NOMO-1 treated with DMSO at 0.1 percent for 48 hours (cell line): ENCODE measurements at regions not wholly inside any gene's neighbourhood (a gene's known extent, or its start where the extent isn't known, plus 50 kb on each side); places are given as distances from the start of the nearest gene placed in this dataset.
A peak's percentile ranks its signal among the peaks of the same experiment; 100 is the strongest.

Experiments
- DNase-seq: peaks from one replicate; lab custom pipeline; 2025; ENCODE audit not compliant: unreplicated experiment; lab: John Stamatoyannopoulos, UW

DNA sequence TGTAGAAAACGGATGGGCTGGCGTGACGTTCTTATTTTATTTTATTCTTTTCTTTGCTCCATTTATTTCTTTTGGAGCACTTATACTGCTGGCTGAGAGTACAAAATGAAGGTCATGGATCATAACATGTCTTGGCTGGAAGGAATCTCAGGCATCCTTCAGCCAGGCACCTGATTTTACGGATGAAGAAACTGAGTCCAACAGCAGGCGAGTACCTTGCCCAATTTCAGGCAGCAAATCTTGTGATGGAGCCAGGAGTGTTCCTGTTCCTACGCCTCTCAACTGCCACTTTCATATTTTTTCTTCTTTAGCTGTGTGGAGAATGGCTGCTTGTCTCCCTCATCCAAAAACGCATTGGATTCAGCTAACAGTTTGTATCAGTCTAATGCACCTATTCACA, 332.1 kb upstream of the IGFBP7 start:
- DNase-seq: no peak

- no peak for DNase-seq
Measured at GRCh38 chr4:57437649-57438048, 327.5 kb upstream of the IGFBP7 start.

DNA sequence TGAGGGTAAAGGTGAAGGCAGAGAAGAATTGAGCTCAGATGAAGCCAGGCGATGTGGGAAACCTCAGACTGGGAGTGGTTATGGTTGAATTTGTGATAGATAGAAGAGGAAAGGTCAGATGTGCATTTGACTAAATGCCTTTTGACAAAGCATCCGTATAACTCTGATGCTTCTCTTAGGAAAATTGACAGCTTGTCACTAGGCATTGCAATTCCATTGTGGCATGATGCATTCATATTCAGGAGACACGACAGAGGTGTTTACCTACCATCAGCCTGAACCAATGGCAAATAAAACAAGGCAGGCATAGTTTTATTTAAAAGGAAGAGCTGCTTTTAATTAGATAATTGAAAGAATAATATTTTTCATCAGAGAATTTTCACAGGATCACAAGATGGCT, 325.1 kb upstream of the IGFBP7 start:
- DNase-seq: no peak

- DNase-seq: no peak
Measured at GRCh38 chr4:57430726-57431125, 320.5 kb upstream of the IGFBP7 start.

- DNase-seq: peak; percentile 38
Measured at GRCh38 chr4:57426779-57427395, 316.7 kb upstream of the IGFBP7 start.

- DNase-seq: no peak
Measured at GRCh38 chr4:57425610-57426009, 315.4 kb upstream of the IGFBP7 start.

DNA sequence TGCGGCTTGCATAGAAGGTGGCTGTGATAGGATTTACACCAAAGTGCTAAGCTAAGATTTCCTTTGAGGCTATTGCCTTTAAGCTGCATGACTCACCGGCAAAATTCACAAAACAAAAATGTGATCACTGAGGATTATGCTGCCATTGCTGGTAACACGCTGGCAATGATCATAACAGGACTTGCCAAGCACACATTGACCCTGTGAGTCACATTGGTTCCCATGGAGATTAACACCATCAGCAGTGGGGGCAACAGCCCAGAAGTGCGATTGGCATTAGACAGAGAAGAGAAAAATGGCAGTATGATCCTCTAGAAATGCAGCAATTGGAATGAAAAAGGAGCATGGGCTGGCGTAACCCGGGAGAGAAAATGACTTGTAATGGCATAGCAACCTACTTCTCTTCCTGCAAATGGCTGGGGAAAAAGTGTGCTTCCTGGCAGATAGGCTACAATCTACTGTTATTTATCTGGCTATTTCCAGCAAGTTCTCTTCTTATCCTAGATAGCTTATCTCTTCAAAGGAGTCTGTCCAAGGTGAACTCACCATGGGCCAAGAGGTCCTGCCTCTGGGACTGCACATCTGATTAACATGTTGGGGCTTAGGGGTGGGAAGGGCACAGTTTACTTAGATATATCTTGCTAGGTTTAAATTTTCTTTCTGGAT, 314.2 kb upstream of the IGFBP7 start:
- DNase-seq: no peak

GRCh38 chr4:57418133-57418532, 307.9 kb upstream of the IGFBP7 start:
- no peak for DNase-seq

DNA sequence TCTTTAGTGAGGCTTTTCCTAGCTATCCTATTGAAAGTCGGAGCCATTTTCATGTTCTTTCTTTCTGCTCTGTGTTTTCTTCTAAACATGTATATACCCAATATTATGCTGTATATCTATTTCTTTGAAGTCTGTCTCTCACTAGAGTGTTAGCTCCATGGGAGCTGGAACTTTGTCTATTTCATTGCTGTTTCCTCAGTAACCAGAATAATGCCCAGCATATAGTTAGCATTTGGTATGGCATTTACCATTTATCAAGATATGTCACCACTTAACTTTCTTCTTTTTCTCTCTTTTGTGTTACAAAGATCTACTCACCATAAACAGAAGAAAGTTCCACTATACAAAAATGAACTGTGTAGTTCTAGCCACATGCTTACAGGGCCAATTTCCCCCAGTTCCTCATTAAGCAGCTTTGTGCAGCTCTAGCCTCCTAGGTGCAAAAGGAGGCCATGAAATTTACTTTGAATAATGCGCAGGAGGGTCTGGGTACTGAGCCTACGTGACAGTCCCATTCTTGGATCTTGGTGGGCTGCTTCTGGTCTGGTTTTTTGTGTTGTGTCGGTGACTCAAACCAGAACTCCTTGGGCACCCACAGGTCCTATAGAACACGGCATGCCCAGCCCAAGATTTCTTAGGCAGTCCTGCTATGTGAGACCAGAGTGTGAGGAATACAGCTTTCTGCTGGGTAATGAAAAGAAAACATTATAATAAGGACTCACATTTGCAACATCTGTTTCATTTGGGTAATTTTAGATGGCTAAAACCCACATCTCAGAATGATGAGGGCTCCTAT, 302.3 kb upstream of the IGFBP7 start:
- DNase-seq: no peak

DNA sequence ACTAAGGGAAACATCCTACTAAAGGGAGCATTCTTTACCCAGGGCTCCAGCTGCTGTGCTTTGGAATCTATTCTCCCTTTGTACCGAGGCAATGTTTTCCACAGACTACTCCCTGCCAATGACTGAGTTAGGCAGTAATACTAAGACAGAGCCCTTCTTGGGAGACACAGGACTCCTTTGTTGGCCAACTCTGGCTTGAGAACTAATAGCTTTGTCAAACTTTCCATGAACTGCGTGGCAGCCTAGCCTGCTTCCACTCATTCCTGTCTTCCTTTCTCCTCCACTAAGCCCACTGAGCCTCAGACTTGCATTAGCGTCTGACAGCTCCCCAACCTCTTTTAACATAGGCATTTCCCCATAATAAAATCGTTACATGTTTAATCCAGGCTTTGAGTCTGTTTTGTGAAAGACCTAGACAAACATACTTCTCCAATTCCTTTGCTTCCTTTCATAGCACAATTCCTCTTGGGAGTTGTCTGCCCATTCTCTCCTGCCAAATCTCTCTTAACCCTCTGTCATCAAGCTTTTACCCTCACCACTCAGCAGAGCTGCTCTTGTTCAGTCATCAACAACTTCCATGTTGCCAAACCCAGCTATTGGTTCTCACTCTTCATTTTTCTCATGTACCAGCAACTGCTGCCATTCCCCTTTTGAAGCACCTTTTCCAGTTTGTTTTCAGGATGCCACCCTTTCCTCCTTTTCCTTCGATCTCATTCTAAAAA, 300.3 kb upstream of the IGFBP7 start:
- DNase-seq: no peak

DNA sequence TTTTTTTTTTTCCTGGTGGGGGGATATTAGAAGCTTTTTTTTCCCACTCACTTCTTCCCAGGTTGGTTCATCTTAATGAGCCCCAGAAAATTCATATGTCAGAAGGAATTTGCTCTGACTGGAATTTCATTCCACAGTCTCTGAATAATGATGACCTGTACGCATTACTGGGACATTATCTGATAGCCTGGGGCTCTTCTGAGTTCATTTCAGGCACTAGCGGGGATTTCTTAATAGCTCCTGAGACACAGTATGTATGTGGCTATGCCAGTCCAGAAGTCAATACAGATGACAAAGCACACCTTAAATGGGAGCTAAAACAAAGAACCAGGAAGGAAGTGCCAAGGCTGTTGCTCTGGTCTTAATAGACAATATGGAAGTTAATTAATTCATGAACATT, 295.2 kb upstream of the IGFBP7 start:
- no peak for DNase-seq

GRCh38 chr4:57404483-57404882, 294.3 kb upstream of the IGFBP7 start:
- no peak for DNase-seq

DNA sequence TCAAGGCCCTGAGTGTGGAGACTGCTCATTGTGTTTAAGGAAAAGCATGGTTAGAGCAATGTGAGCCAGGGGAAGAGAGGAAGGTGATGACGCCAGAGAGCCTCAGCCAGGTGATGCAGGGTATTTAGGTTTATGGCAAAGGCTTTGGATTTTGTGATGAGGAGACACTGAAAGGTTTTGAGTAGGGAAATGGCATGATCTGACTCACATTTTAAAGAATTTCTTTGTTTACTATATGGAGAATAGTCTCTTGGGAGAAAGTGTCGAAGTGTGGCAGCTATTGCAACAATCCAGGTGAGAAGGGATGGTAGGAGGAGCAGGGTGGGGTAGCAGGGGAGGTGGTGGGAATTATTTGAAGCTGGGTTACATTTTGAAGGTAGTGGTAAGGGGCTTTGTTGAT, 293.4 kb upstream of the IGFBP7 start:
- DNase-seq: no peak

- DNase-seq: no peak
Measured at GRCh38 chr4:57401586-57401985, 291.4 kb upstream of the IGFBP7 start.

GRCh38 chr4:57378766-57379165, 268.6 kb upstream of the IGFBP7 start:
- DNase-seq: no peak

- DNase-seq: no peak
Measured at GRCh38 chr4:57374866-57375595, 264.8 kb upstream of the IGFBP7 start.

DNA sequence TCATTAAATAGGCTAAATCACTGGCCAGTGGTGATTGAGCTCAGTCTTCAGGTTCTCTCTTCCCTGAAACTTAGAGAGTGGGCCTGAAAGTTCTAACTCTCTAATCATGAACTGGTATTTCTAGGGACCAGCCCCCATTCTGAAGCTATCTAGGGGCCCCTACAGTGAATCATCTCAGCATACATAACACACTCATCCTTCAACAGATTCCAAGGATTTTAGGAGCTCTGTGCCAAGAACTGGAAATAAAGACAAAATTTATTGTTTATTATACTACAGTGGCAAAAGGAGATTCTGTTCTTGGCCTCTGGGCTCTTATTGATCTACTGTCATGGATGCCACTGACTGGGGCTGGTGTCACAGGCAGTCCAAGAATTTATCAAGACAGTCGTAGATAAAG, 263.8 kb upstream of the IGFBP7 start:
- DNase-seq: no peak

DNA sequence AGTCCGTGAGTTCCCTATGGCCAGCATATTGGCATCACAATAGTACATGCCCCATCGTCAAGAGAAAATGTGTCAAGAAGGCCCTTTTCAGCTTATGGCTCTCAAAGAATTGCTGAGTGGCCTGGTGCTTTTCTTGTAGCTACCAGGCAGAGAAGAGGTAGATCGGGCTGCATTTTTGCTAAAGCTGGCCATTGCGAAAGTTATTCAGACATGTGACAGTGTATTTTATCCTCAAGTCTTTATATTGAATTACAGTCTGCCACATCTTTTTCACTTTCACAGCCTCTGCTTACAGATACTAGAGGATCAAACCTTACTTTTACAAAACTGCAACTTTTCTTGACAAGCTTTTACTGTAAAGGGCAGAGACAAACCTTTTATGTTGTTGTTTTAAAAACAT, 261.5 kb upstream of the IGFBP7 start:
- no peak for DNase-seq

- DNase-seq: no peak
Measured at GRCh38 chr4:57370691-57371090, 260.5 kb upstream of the IGFBP7 start.

DNA sequence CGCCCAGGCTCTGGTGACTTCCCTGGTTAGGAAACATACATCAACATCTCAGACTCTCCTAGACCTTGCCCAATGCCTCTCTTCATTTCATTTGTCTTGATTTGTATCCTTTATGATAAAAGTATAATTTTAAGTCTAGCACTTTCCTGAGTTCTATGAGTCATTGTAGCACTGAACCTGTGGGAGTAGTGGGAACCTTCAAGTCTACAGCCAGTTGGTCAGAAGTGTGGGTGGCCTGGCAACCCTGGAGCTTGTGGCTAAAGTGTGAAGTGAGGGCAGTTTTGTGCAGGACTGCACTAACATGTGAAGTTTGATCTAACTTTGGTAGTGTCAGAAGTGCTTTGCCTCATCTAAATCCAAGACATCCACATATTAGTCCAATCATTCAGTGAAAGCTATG, 259.3 kb upstream of the IGFBP7 start:
- DNase-seq: no peak

GRCh38 chr4:57364255-57364654, 254.1 kb upstream of the IGFBP7 start:
- DNase-seq: no peak
